ENCODE measurements at regions not wholly inside any gene's neighbourhood (a gene's known extent, or its start where the extent isn't known, plus 50 kb on each side); places are given as distances from the start of the nearest gene placed in this dataset.

- Histone ChIP-seq H3K9me3 (no peaks in the 10 kb centered on the region), H3K4me1 (peaks cover 16% of the 10 kb centered on the region), H3K27me3 (replicated peaks; ENCODE audit: control insufficient read depth, insufficient read depth, low read length) (no peaks in the 10 kb centered on the region), H3K36me3 (ENCODE audit: control insufficient read depth, insufficient read depth, low read length) (no peaks in the 10 kb centered on the region), H3K4me3 (ENCODE audit: low read depth, low read length) (no peak overlapping the region)
- ChIA-PET CTCF (no interaction called here), POLR2A (interaction anchor here (0.5 kb wide), 1 partner anchor 127 kb away, joined by 5 read pairs; no protein-coding TSS in a partner anchor)
- no peak for DNase-seq
- no peaks in the 10 kb centered on the region for H3K36me3 Mint-ChIP-seq (ENCODE audit: insufficient read depth, unreplicated experiment)
- no peaks in the 10 kb centered on the region for H3K27me3 Mint-ChIP-seq (ENCODE audit: insufficient read depth, unreplicated experiment)
- BruUV-seq (replicated peaks) = no TSS peak
- intact Hi-C loops (cut with micrococcal nuclease; ENCODE audit: unreplicated experiment) = no loop called here
- H3K9me3 Mint-ChIP-seq (ENCODE audit: unreplicated experiment) = peaks cover 11% of the 10 kb centered on the region
- peaks cover 8% of the 10 kb centered on the region for H3K4me1 Mint-ChIP-seq (ENCODE audit: low read depth, unreplicated experiment)
- no peak overlapping the region for H3K4me3 Mint-ChIP-seq (ENCODE audit: unreplicated experiment)
- no peak overlapping the region for H3K27ac Mint-ChIP-seq (ENCODE audit: unreplicated experiment)
- no peak for TF ChIP-seq CTCF (IDR thresholded peaks at IDR 0.05; ENCODE audit: insufficient read depth in 1 of 2, low read depth in 1 of 2, low read length in 1 of 2, severe bottlenecking in 1 of 2, unreplicated experiment in 1 of 2)
These were observed 202.7 kb upstream of the HS3ST1 start for GRCh38 chr4:11631416-11631815.

GRCh38 chr4:11628093-11628725, 199.5 kb upstream of the HS3ST1 start:
- H3K4me1 ChIP-seq = peaks cover 11% of the 10 kb centered on the region; the same call in 1 of the 2 replicates
- no peak overlapping the region for H3K4me3 Mint-ChIP-seq (ENCODE audit: unreplicated experiment)
- intact Hi-C loops (cut with micrococcal nuclease; ENCODE audit: unreplicated experiment) = loop anchor here (2.0 kb wide), 1 partner anchor 13 kb away; no protein-coding TSS in a partner anchor
- no peaks in the 10 kb centered on the region for H3K4me1 Mint-ChIP-seq (ENCODE audit: low read depth, unreplicated experiment)
- peak; percentile 9 to 41 for DNase-seq
- no peaks in the 10 kb centered on the region for H3K36me3 ChIP-seq (ENCODE audit: control insufficient read depth, insufficient read depth, low read length)
- peaks cover 11% of the 10 kb centered on the region for H3K9me3 Mint-ChIP-seq (ENCODE audit: unreplicated experiment)
- H3K27me3 ChIP-seq (replicated peaks; ENCODE audit: control insufficient read depth, insufficient read depth, low read length) = no peaks in the 10 kb centered on the region
- POLR2A ChIA-PET = no interaction called here
- TF ChIP-seq CTCF (IDR thresholded peaks at IDR 0.05; ENCODE audit: insufficient read depth in 1 of 2, low read depth in 1 of 2, low read length in 1 of 2, severe bottlenecking in 1 of 2, unreplicated experiment in 1 of 2) = no peak
- CTCF ChIA-PET = no interaction called here
- BruUV-seq (replicated peaks) = no TSS peak
- no peak overlapping the region for H3K4me3 ChIP-seq (ENCODE audit: low read depth, low read length)
- no peak overlapping the region for H3K27ac Mint-ChIP-seq (ENCODE audit: unreplicated experiment)
- H3K9me3 ChIP-seq = no peaks in the 10 kb centered on the region
- H3K36me3 Mint-ChIP-seq (ENCODE audit: insufficient read depth, unreplicated experiment) = no peaks in the 10 kb centered on the region
- no peaks in the 10 kb centered on the region for H3K27me3 Mint-ChIP-seq (ENCODE audit: insufficient read depth, unreplicated experiment)

- no peaks in the 10 kb centered on the region for H3K4me1 Mint-ChIP-seq (ENCODE audit: low read depth, unreplicated experiment)
- CTCF ChIA-PET = no interaction called here
- no peak for TF ChIP-seq CTCF (IDR thresholded peaks at IDR 0.05; ENCODE audit: insufficient read depth in 1 of 2, low read depth in 1 of 2, low read length in 1 of 2, severe bottlenecking in 1 of 2, unreplicated experiment in 1 of 2)
- no peak for DNase-seq
- no peak overlapping the region for H3K4me3 Mint-ChIP-seq (ENCODE audit: unreplicated experiment)
- Histone ChIP-seq H3K36me3 (ENCODE audit: control insufficient read depth, insufficient read depth, low read length) (no peaks in the 10 kb centered on the region), H3K27me3 (replicated peaks; ENCODE audit: control insufficient read depth, insufficient read depth, low read length) (no peaks in the 10 kb centered on the region), H3K9me3 (no peaks in the 10 kb centered on the region), H3K4me1 (peaks cover 11% of the 10 kb centered on the region; the same call in 1 of the 2 replicates), H3K4me3 (ENCODE audit: low read depth, low read length) (no peak overlapping the region)
- H3K9me3 Mint-ChIP-seq (ENCODE audit: unreplicated experiment) = peaks cover 12% of the 10 kb centered on the region
- no peaks in the 10 kb centered on the region for H3K27me3 Mint-ChIP-seq (ENCODE audit: insufficient read depth, unreplicated experiment)
- intact Hi-C loops (cut with micrococcal nuclease; ENCODE audit: unreplicated experiment) = no loop called here
- no TSS peak for BruUV-seq (replicated peaks)
- no peak overlapping the region for H3K27ac Mint-ChIP-seq (ENCODE audit: unreplicated experiment)
- POLR2A ChIA-PET = no interaction called here
- no peaks in the 10 kb centered on the region for H3K36me3 Mint-ChIP-seq (ENCODE audit: insufficient read depth, unreplicated experiment)
These were observed 197.4 kb upstream of the HS3ST1 start for GRCh38 chr4:11626066-11626465.

Data from Caco-2 (cell line).